Stimulated activated CD4-positive, alpha-beta T cell treated with anti-CD3 and anti-CD28 coated beads, Interleukin-4, amount 100 ng/mL, for 4 hours (primary cell): ENCODE measurements at regions not wholly inside any gene's neighbourhood (a gene's known extent, or its start where the extent isn't known, plus 50 kb on each side); places are given as distances from the start of the nearest gene placed in this dataset.

Experiments used
- DNase-seq, 2 experiments: peaks; one replicate each; pipeline ENCODE4 v3.0.0-alpha.2; 2020

DNA sequence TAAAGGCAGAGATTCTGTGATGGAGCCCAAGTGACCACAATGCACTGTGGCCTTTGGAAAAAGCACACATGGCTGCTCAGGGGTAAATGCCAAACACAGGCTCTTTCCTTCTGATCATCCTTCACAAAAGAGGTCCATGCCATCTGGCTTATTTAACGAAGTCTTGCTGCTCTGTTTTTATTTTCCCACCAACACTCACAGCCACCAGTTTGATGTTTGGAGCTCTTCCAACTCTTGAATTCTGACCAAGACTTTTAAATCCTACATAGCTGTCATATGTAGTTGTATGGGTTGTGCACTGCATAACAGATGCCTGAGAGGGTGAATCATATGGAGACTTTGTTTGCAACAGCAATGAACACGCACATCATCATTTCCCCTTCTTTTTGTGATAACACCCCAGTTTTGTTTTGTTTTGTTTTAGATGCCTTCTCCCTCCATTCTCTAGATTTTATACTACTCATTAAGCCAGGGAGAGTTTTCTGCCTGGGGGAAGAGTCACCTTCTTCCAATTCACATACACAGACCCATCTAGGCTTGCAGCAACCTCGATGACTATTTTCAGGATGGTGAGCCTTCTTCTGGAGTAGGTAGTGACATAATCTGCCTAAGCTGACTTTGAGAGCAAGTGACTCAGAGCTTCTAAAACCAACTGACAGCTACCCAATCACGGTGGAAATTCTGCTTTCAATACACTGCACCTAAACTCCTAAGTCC is 145.2 kb upstream of the WSCD2 start:
- DNase-seq: no peak

DNA sequence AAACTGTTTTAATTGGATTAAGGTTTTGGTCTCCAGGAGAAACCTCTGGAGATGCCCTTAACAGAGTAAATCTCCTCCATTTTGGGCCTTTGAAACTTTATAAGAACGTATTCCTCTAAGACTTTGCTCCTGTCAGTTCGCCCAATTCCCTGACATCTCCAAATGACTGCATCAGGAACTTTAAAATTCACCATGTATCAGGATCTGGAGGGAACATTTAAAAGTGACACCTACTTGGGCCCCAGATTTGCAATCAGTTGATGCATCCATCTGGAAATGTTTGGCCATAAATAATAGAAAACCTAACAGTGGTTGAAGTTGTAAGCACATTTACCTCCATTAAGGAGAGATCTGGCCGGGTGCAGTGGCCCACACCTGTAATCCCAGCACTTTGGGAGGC is 144.1 kb upstream of the WSCD2 start:
- DNase-seq: no peak

DNA sequence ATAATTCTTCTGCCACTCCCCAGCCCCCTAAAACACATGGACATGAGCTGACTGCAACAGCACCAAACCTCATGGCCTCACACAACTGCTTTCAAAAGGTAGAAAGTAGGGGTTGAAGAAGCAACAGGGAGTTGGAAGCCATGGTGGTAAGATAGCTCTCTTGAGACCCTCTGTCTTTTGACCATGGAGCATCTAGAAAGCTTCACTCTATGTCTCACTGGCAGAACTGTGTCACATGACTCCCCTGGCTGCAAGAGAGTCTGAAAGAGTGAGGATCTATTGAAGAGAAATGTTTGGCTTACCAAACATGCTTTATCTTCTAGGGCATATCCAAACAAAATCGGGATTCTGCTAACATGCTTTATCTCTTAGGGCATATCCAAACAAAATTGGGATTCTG is 142.9 kb upstream of the WSCD2 start:
- no peak for DNase-seq

DNA sequence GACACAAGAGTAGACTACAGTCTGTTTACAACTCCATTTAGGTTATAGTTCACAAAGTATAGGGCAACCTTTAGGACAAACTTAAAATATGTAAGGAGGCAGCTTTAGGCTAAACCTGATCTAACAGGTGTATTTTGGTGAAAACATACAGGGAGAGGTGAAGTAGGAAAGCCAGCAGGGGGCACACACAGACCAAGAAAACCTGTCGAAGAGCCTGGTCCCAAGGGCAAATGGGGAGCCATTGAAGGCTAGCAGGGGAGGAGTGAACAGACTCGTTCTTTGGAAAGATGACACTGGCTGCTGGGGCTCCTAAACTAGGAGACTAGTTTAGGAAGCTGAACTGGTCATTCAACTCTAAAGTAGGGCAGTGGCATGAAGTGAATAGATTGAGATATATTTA is 138.8 kb upstream of the WSCD2 start:
- DNase-seq: peak in 1 of 2 experiments; percentile 2

DNA sequence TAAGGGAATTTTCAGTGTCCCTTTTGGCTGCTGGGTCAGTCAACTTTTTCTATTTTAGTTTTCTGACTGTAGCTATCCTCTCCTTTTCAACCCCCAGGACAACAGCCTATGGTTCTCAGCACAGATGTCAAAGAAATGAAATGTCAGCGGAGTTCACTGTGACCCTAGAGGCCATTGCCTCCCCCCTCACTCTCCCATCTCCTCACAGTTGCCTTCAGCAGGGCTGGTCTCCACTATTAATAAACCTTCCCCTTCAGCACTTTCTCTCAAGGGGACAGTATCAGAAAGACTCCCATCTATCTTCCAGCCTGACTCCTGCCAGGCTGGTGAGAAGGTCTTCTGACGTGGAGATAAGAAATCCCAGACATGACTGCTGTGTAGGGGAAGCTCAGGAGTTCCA is 137.1 kb upstream of the WSCD2 start:
- no peak for DNase-seq

DNA sequence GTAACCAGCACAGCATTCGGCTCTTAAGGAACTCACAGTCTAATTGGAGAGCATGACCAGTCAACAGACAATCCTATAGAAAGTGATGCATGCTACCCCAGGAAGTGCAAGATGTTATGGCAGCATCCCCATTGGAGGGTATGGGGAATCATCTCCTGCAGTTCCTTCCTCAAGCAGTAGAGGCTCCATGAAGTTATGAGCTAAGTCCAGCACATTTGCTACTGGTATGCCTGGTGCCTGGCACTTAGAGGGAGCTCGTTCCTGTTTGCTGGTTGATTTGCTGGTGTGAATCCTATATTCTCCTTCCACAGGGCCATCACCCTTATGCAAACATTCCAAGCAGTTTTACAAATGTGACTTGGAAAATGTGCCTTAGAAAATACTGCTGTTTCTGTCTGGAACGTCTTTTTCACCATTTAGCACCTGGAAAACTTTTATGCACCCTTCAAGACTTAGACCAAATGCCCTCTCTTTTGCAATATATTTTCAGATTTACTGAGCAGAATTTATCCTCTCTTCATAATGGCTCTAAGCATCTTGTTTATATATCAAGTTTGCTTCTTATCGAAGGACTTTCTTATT is 136.1 kb upstream of the WSCD2 start:
- DNase-seq: no peak

DNA sequence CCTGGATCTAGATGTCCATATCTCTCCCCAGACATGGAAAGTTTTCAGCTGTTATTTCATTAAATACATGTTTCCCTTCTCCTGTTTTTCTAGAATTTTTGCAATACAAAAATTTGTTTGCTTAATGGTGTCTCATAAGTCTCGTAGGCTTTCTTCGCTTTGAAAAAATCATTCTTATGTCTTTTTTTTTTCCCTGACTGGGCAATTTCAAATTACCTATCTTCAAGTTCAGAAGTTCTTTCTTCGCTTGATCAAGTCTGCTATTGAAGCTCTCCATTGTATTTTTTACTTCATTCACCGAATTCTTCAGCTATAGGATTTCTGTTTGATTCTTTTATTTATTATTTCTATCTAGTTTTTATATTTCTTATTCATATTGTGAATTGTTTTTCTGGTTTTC is 130.2 kb upstream of the WSCD2 start:
- no peak for DNase-seq

DNA sequence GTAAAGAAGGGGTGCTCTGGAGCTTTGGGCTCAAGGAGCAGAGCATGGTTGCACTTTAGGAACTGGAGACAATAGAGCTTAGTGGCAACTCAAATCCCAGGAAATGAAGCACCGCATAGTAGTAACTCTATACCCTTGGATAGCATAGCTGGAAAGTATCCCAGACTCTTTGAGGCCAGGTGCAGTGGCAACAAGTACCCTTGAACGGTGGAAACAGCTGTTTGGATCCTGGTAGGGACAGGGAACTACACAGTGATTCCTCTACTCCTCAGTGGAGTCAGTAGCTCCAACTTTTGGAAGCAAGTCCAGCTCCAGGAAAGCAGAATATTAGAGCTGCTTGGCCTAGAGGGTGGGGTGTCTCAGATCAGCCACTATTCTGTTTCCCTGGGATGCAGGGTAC is 129.0 kb upstream of the WSCD2 start:
- DNase-seq: no peak

DNA sequence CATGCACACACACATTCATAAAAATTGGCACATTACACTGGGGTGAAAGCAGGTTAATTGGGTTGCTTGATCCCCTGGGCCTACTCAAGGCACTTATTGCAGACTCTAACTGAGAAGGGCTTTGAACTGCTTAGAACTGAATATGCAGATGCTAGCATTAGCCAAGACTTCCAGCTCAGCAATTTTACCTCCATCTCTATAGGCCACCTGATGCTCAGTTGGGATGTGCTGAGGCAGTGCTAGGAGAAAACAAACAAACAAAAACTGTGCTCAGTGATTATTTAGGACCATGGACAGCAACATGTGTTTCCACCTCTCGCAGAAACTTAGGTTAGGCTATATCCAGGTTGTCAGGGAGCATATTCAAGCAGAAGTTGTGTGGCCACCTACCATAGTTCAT is 124.8 kb upstream of the WSCD2 start:
- no peak for DNase-seq

DNA sequence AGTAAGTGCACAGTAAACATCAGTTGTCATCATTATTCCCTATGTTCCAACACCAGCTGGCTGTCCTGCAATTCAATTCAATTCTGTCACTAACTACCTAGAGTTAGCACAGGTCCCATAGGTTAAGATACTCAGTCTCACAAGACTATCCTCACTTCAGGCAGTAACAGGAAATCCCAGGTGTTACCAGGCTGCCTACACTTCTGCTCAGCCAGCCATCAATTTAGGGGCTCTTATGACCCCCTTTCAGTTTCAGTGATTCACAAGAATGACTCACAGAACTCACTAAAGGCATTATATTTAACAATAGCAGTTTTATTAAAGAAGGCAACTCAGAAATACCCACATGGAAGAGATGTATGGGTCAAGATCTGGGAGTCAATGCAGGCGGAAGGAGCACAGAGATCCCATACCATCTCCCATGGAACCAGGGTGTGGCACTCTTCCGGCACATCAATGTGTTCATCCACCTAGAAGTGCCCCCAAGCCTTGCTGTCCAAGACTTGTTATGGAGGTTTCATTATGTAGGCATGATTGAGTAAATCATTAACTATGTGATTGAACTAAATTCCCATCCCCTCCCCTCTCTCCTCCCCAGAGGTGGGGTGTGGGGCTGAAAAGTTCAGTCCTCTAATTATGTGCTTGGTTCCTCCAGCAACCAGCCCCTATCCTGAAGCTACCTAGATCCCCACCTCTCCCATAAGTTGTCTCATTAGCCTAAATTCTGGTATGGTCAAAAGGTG is 120.8 kb upstream of the WSCD2 start:
- DNase-seq: no peak

DNA sequence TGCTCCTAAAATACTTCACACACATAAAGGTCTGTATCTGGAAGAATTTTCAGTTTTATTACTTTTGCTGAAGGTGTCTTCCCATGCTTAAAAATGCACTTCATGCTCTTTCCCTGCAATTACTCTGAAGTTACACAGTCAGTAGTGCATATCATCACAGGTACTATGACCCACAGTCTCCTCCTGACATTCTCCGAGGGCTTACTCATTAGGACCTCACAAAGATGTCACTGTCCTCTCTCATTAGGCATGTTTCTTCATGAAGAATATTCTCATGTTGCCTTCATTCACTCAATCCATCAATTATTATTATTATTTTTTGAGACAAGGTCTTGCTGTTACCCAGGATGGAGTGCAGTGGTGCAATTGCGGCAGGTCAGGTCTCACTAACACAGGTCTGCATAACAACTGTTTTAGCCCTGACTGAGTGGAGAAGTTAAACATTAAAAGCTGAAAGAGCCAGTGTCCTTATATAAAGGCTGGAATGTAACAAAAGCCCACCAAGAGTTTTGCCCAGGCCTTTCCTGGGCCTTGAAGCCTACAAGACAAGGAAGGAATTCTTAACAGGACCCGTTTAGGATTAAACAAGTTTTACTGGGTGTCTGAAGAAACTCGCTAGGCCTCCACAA is 119.5 kb upstream of the WSCD2 start:
- no peak for DNase-seq

DNA sequence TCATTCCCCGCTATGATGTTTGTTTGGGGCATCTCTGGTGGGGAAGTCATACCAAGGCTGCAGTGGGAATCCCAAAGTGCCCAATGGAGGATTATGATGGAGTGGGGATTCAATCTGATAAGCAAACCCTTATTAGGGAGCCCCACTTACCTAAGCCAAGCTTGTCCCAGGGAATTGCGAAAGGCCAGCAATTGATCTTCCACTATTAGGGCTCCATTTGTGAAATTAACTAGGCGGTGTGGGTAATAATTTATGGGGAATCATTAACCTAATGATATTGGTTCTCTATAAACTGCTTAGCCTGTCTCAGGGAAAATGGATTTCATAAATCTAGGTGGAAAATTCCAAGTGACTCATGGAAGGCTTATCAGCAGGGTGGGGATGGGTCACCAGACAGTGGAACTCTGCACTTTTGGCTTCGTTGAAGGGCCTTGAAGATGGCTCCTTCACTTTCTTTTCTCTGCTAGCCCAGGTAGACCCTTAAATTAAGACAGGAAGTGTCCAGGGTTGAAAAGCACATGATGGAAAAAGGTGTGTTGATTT is 113.0 kb upstream of the WSCD2 start:
- DNase-seq: no peak

DNA sequence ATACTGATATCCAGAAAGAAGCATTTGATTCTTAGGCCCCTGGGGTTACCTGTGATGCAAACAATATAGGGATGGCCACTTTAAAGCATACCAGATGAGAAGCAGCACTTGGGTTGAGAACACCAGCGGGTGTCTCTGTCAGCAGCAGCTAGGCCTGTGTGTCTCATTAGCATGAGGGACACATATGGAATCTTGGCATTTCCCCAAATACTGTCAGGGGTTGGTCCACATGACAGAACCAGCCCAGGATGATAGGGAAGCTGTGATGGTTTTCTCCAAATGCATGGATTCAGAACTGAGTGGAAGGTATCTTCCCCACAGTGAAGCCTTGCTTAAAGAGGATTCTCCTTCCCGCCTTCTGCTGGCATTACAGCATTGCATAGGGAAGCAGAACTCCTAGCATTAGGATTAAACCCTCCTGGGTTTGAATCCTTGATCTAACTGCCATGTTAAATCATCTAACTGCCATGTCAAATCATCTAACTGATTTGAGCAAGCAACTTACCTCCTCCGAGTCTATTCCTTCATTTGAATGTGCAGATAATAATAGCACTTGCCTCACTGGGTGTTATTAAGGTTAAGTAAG is 111.5 kb upstream of the WSCD2 start:
- no peak for DNase-seq

DNA sequence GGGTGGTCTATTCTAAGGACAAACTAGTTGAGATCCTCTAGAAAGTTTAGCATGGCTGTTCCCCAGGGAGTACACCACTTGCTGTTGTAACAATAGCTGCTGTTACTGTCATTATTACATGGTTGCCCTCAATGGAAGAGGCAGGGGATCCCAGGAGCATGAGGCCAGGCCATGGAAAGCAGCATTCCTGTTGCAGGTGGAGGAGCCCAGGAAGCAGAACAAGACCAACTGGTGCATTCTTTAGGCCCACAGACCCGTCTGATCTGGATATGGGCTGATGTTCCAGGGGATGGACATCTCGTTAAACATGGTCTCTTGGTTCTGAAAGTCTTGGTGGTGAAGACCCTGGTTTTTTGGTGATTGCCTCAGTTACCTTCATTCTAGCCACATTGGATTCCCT is 109.2 kb upstream of the WSCD2 start:
- DNase-seq: no peak

DNA sequence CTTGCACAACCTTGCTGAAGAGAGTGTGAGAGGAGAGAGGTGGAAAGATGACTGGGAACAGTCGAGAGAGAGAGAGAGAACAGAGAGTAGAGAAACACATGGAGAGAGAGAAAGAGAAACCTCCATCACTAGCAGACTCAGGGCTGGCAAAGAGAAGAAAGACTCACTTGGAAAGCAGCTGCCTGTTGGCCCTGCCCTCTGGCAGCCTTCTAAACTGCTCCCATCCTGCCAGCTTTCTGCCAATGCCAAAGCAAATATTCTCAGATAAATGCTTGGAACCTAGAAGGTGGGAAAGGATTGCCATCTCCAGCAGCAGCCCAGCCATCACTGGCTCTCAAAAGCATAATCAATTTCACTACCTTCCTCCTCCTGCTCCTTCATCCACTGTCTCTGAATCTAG is 107.9 kb upstream of the WSCD2 start:
- DNase-seq: no peak

DNA sequence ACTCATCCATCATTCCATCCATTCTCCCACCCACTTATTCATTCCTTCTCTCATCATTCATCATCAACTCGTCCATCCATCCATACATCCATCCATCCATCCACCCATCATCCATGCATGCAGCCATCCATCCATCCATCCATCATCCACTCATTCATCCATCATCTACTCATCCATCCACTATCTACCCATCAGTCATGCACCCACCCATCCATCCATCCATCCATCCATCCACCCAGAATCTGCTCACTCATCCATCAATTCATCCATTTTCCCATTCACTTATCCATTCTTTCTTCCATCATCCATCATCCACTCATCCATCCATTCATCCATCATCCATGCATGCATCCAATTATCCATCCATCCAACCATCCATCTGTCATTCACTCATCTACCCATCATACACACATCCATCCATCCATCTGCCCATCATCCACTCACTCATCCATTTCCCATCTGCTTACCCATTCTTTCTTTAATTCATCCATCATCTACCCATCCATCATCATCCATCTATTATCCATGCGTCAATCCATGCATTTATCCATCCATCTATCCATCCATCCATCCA is 107.1 kb upstream of the WSCD2 start:
- no peak for DNase-seq

DNA sequence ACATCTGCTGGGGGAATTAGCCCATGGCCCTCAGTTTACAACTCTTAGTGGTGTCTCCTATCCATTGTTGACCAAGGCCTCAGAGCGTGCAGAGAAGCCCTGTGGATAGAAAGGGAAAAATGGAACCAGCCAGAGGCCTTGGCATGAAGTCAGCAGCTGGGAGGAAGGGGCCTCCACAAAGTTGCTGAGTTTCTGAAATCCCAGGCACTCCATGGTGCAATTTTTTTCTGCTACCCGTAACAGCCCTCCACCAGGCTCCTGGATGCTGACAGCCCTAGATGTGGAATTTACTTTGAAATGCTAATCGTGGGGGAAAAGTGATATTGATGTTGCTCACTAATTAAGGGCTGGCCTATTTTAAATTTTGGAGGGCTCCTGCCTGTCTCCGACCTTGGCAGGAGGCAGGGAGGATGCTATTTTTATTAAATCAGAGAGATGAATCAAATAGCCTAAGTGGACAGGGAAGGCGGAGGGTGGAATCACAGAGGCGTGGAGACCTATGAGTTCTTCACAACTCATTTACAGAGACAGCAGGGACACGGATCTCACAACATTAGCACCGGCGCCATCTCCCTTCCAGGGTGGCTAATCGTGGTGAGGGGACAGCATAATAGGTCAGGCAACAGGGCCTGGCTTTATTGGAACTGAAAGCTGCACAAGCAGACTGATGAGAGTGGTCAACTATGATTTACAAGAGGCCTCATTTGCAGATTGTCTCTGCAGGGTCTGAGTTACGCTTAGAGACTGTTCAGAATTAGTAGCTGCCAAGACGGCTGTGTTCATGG is 99.8 kb upstream of the WSCD2 start:
- DNase-seq: no peak

DNA sequence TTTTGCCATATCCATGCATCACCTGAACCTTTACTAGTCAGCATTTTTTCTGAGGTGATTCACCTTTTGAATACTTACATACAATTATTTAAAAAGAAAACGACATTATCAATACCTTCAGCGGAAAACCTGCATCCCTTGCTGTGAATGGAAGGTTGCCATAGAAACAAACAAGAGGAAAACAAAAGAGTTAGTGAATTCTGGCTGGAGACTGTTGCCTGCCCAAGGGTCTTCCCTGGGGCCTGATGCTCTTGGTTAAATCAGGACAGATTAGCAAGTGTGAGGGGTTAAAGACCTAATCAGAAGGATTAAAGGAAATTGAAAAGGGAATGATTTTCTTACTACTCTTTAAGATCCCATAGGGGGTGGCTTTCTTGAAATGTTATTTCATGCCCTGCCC is 96.0 kb upstream of the WSCD2 start:
- DNase-seq: no peak

DNA sequence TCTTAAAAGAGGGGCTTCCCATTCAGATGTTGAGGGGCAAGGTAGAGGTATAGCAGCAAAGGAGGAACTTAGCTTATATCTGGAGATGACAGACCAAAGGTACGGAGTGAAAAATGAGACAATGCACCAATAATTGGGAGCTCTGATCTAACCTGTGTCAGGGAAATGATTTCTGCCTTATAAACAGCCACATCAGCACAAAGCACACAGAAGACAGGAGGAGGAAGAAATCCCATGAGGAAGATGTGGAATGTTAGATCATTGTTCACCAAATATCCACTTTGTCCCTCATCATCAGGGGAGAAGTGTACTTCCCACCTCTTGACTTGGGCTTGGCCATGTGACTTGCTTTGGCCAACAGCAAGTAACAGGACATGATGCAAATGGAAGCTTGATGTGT is 93.7 kb upstream of the WSCD2 start:
- no peak for DNase-seq

DNA sequence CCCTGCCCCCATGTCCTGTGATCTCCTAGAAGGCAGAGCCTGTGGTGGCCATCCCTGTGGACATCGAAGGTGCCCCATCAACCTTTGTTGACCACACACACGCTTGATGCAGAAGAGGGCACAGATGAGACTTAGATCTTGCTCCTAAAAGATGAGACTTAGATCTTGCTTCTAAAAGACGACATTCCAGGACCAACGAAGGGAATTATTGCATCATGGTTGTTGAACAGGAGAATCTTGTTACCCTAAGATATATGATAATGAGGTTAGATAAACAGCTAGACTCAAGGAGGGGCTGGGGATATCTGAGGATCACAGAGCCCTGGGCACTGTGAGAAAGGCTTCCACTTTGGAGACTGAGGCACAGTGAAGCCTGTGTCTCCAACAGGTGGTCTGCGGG is 91.1 kb upstream of the WSCD2 start:
- no peak for DNase-seq

DNA sequence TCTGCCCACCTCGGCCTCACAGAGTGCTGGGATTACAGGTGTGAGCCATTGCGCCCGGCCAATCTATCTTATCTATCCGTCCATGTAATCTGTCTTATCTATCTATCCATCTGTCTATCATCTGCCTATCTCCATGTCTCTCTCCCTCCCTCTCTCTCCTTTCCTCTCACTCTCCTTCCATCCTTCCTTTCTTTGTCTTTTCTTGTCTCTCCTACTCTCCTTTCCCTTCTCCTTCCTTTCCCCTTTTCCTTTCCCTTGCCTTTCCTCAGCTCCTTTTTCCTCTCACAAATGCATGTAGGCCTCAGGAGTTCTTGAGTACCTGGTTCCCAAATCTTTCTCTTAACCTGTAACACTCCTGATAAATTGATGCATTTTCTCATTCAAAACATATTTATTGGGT is 89.3 kb upstream of the WSCD2 start:
- DNase-seq: no peak

DNA sequence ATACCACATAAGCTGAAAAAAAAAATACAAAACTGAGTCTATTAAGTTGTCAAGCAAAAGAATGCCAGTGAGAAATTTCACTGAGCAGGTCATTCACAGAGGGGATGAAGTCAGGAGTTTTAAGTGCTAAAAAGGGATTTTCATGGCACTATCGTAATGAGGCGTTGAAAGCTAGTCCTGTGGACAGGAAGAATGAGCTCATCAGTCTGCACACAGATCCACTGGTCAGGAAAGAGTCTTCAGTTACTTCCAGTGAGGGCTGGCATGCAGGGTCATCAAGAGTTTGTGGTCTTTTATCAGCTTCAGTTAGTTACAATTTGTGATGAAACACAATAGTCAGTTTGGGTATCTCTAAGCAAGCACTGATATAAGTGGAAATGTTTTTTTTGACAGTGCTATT is 88.1 kb upstream of the WSCD2 start:
- DNase-seq: no peak
